ENCODE measurements at regions not wholly inside any gene's neighbourhood (a gene's known extent, or its start where the extent isn't known, plus 50 kb on each side); places are given as distances from the start of the nearest gene placed in this dataset.

- H3K27ac ChIP-seq = no peak overlapping the region
- no peaks in the 10 kb centered on the region for H3K36me3 ChIP-seq
- H3K4me3 ChIP-seq = no peak overlapping the region
- no peak for TF ChIP-seq EP300 (IDR thresholded peaks at IDR 0.05)
- no peak for ATAC-seq
- H3K9me3 ChIP-seq = no peaks in the 10 kb centered on the region
- no peaks in the 10 kb centered on the region for H3K27me3 ChIP-seq
- no peaks in the 10 kb centered on the region for H3K4me1 ChIP-seq
These were observed 1261.3 kb upstream of the SPRY2 start for GRCh38 chr13:81602241-81602640.

DNA sequence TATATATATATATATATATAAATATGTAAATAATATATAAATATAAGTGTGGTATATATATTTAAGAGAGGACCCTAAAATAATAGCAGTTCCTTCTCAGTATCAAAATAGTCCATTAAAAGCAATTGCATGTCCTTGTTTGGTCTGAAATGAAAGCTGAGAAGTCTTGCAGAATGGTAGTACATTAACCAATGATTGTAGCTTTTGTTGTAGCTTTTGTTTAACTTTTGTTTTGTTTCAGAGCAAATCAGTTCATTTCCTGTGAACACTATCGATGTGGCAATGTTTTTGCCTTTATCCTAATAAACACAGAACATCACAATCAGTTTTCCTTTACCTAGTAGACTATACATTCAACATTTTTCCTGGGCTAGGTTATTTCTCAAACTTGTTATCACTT is 1256.2 kb upstream of the SPRY2 start:
- H3K27me3 ChIP-seq = no peaks in the 10 kb centered on the region
- no peaks in the 10 kb centered on the region for H3K9me3 ChIP-seq
- H3K27ac ChIP-seq = no peak overlapping the region
- 36 to 38% methylated on average over 1 of the region's 1 CpG for WGBS, 2 donors (ENCODE audit: low coverage in 1 of 2)
- ATAC-seq = no peak
- no peaks in the 10 kb centered on the region for H3K4me1 ChIP-seq
- no peak overlapping the region for H3K4me3 ChIP-seq
- H3K36me3 ChIP-seq = no peaks in the 10 kb centered on the region
- no peak for TF ChIP-seq POLR2A (IDR thresholded peaks at IDR 0.05)
- TF ChIP-seq EP300 (IDR thresholded peaks at IDR 0.05) = no peak
- TF ChIP-seq, protein P1, sequence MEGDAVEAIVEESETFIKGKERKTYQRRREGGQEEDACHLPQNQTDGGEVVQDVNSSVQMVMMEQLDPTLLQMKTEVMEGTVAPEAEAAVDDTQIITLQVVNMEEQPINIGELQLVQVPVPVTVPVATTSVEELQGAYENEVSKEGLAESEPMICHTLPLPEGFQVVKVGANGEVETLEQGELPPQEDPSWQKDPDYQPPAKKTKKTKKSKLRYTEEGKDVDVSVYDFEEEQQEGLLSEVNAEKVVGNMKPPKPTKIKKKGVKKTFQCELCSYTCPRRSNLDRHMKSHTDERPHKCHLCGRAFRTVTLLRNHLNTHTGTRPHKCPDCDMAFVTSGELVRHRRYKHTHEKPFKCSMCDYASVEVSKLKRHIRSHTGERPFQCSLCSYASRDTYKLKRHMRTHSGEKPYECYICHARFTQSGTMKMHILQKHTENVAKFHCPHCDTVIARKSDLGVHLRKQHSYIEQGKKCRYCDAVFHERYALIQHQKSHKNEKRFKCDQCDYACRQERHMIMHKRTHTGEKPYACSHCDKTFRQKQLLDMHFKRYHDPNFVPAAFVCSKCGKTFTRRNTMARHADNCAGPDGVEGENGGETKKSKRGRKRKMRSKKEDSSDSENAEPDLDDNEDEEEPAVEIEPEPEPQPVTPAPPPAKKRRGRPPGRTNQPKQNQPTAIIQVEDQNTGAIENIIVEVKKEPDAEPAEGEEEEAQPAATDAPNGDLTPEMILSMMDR (IDR thresholded peaks at IDR 0.05) = no peak

- 36 to 56% methylated on average over 2 of the region's 2 CpGs for WGBS, 2 donors (ENCODE audit: low coverage in 1 of 2)
These were observed 1255.4 kb upstream of the SPRY2 start for GRCh38 chr13:81596224-81596753.

DNA sequence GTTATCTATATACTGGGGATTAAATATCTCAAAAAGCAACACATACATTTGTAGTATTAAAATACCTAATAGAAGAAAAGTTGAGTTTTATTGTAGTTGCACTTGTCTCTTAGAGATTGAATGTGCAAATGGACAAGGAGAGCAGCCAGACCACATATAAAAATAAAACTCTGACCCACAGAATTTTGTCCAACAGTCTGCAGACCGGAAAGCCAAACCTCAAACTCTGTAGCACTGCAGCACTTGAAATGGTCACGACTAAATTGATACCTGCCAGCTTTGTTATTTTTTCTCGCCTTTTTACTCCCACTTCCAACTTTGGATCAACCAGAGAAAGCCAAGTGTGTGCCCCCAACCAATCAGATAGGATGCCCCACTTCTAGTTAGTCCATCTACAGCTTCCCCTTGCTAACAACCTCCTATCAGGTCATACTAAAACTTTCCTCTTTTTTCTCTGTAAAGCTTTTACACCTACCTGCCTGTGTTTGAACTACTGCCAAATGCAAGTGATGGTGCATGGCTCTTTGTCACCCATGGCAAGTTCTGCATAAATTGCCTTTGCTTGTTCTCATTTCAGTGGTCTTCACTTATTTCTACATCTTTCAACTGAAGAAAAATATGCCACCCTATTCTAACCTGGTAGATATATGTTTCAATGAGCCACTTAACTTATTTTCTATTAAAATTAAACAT is 1250.7 kb upstream of the SPRY2 start:
- WGBS, 2 donors (ENCODE audit: low coverage in 1 of 2) = 78 to 79% methylated on average over 3 of the region's 3 CpGs
- TF ChIP-seq, protein P1 (IDR thresholded peaks at IDR 0.05) = no peak
- no peak for TF ChIP-seq EP300 (IDR thresholded peaks at IDR 0.05)
- no peak for TF ChIP-seq POLR2AphosphoS5 (IDR thresholded peaks at IDR 0.05)
- no peak for TF ChIP-seq POLR2A (IDR thresholded peaks at IDR 0.05)
- no peak for ATAC-seq

More at GRCh38 chr13:81596224-81596753, 1255.4 kb upstream of the SPRY2 start:
- TF ChIP-seq POLR2AphosphoS5 (IDR thresholded peaks at IDR 0.05) (no peak), EP300 (IDR thresholded peaks at IDR 0.05) (no peak), POLR2A (IDR thresholded peaks at IDR 0.05) (no peak)
- TF ChIP-seq, protein P1 (IDR thresholded peaks at IDR 0.05) = no peak
- Histone ChIP-seq H3K4me3 (no peak overlapping the region), H3K4me1 (no peaks in the 10 kb centered on the region), H3K9me3 (no peaks in the 10 kb centered on the region), H3K36me3 (no peaks in the 10 kb centered on the region), H3K27me3 (no peaks in the 10 kb centered on the region), H3K27ac (no peak overlapping the region)
- no peak for ATAC-seq

DNA sequence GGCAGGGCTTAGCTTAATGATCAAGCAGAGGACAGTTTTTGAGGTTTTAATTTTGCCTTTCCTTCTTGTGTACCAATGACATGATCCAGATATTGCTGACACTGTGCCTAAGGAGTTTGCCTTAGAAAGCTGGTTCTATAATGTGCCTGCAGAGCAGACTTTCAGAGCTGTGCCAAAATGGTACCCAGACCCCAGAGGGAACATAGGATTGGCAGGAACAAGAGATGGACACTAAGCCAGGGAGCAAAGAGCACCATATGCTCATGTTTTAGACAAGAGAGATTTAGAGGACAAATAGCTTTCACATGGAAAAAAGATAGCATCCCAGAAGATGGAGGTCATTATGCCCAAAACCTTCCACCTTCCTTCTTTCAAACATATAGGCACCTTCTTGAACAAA is 1241.5 kb upstream of the SPRY2 start:
- H3K27ac ChIP-seq = no peak overlapping the region
- no peaks in the 10 kb centered on the region for H3K4me1 ChIP-seq
- H3K36me3 ChIP-seq = no peaks in the 10 kb centered on the region
- TF ChIP-seq, protein P1 (IDR thresholded peaks at IDR 0.05) = no peak
- TF ChIP-seq EP300 (IDR thresholded peaks at IDR 0.05) = no peak
- no peak for TF ChIP-seq POLR2A (IDR thresholded peaks at IDR 0.05)
- no peak for TF ChIP-seq POLR2AphosphoS5 (IDR thresholded peaks at IDR 0.05)
- no peaks in the 10 kb centered on the region for H3K9me3 ChIP-seq
- ATAC-seq = no peak
- H3K4me3 ChIP-seq = no peak overlapping the region
- H3K27me3 ChIP-seq = no peaks in the 10 kb centered on the region

More for the DNA sequence above, 1250.7 kb upstream of the SPRY2 start:
- no peak overlapping the region for H3K4me3 ChIP-seq
- H3K27ac ChIP-seq = no peak overlapping the region
- no peaks in the 10 kb centered on the region for H3K4me1 ChIP-seq
- H3K27me3 ChIP-seq = no peaks in the 10 kb centered on the region
- no peaks in the 10 kb centered on the region for H3K9me3 ChIP-seq
- no peaks in the 10 kb centered on the region for H3K36me3 ChIP-seq

All from gastroesophageal sphincter (tissue), 4 donors.